Subcutaneous abdominal adipose tissue (tissue), 5 donors: ENCODE measurements at regions not wholly inside any gene's neighbourhood (a gene's known extent, or its start where the extent isn't known, plus 50 kb on each side); places are given as distances from the start of the nearest gene placed in this dataset.
"Not testable (repeated sequence)": the region's sequence is repeated elsewhere in the genome, so short reads cannot be mapped to it uniquely, and the experiment has no call there.

ENCODE experiments used
- H3K27ac ChIP-seq: one replicate; pipeline ENCODE4 v1.7.0; 2013; ENCODE audit warnings: low read depth, mild to moderate bottlenecking, inconsistent platforms, low read length, moderate library complexity
- H3K27me3 ChIP-seq, 5 donors: one replicate each; pipeline ENCODE4 v1.7.0; 2013; ENCODE audit warnings: low read length in 5 of 5, inconsistent platforms in 1 of 5; ENCODE audit not compliant: control insufficient read depth in 5 of 5, insufficient read depth in 4 of 5
- H3K36me3 ChIP-seq, 5 donors: one replicate each; pipeline ENCODE4 v1.7.0; 2013; ENCODE audit warnings: low read length in 5 of 5; ENCODE audit not compliant: control insufficient read depth in 5 of 5, insufficient read depth in 5 of 5
- H3K4me1 ChIP-seq, 5 donors: one replicate each; pipeline ENCODE4 v1.7.0; 2013; ENCODE audit warnings: low read length in 5 of 5, mild to moderate bottlenecking in 3 of 5, moderate library complexity in 1 of 5; ENCODE audit not compliant: control insufficient read depth in 5 of 5, insufficient read depth in 5 of 5
- H3K4me3 ChIP-seq, 5 donors: one replicate each; pipeline ENCODE4 v1.7.0; 2013; ENCODE audit warnings: low read length in 5 of 5, low read depth in 1 of 5
- H3K9ac ChIP-seq, 5 donors: one replicate each; pipeline ENCODE4 v1.7.0; 2013; ENCODE audit warnings: low read length in 5 of 5, mild to moderate bottlenecking in 4 of 5, moderate library complexity in 3 of 5
- H3K9me3 ChIP-seq, 5 donors: one replicate each; pipeline ENCODE4 v1.7.0; 2013; ENCODE audit warnings: low read length in 5 of 5; ENCODE audit not compliant: control insufficient read depth in 5 of 5
- donor health status: healthy.
- donor health status: healthy.
- donor health status: healthy.
- donor health status: healthy.
- donor health status: healthy.

DNA sequence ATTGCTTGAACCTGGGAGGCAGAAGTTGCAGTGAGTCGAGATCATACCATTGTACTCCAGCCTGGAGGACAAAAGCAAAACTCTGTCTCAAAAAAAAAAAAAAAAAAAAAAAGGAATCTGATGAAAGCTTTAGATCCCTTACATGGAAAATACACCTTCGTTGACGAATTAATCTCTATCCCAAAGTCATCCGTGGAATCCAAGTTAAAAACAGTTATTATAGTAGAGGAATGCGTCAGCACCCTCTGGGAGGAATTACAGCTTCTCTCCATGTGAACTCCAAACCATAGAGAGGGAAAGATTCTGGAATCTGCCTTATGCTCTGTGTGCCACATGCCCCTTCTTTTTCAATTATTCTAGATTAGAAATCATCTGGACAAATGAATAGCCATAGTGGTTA lies 192.3 kb upstream of the C2CD4B start:
- H3K9me3 ChIP-seq: no peaks in the 10 kb centered on the region
- H3K27ac ChIP-seq: no peak overlapping the region
- no peaks in the 10 kb centered on the region for H3K27me3 ChIP-seq
- H3K36me3 ChIP-seq: no peaks in the 10 kb centered on the region
- peaks cover 0 to 12% (median 0%) of the 10 kb centered on the region in 5 donors for H3K4me1 ChIP-seq
- H3K4me3 ChIP-seq: no peak overlapping the region
- H3K9ac ChIP-seq: no peak overlapping the region

DNA sequence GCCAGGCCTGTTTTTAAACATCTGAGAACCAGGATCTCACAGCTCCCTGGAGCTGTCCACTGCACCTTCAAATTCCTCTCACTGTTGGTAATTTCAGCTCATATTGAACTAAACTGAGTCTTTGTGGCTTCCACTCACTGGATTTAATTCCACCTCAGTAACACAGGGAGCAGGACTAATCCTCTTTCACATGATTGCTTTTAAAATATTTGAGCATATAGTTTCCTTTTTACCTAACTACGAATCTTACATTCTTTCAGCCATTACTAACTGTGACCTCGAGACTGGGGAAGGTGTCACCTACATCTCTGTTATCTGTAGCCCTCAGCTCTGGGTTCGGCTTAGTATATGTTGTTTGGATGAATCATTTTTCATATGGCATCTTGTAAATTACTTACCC lies 194.3 kb upstream of the C2CD4B start:
- H3K9ac ChIP-seq: no peak overlapping the region
- no peak overlapping the region for H3K27ac ChIP-seq
- H3K4me1 ChIP-seq: peaks cover 0 to 17% (median 0%) of the 10 kb centered on the region in 5 donors
- no peaks in the 10 kb centered on the region for H3K27me3 ChIP-seq
- H3K4me3 ChIP-seq: no peak overlapping the region
- H3K9me3 ChIP-seq: no peaks in the 10 kb centered on the region
- H3K36me3 ChIP-seq: no peaks in the 10 kb centered on the region

DNA sequence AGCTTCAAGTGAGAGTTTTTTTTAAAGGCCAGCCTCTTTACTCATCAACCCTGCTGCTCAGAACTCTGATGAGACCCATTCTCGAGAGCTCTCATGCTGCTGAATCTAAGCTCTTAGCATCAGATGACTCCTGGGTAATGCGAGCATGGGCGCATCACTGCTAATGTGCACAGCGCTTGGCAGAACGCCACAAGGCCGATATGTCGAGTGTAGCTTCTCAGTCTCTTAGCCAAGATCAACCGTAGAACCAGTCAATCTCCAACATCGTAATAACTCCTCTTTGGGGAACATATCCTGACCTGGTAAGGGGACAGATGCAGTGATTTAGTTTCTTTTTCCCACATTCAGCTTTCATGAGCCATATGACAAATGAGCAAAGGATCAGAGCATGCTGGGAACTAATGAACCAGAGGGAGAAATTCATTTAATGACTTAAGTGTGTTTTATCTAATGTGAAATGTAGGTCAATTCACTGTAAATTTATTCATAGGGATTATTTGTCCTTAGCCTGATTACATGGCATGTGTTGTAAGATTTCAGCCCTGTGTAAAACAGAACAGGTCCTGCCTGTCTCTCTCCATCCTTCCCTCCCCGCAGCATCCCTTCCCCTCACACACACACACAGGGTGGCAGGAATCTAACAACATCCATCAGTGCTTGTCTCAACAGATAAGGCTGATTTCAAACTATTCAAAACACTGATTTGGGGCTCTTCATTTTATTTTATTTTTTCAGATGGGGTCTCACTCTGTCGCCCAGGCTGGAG lies 195.4 kb upstream of the C2CD4B start:
- H3K27me3 ChIP-seq: no peaks in the 10 kb centered on the region
- no peaks in the 10 kb centered on the region for H3K9me3 ChIP-seq
- H3K4me3 ChIP-seq: no peak overlapping the region
- H3K4me1 ChIP-seq: peaks cover 0 to 17% (median 0%) of the 10 kb centered on the region in 5 donors
- no peak overlapping the region for H3K9ac ChIP-seq
- no peak overlapping the region for H3K27ac ChIP-seq
- H3K36me3 ChIP-seq: no peaks in the 10 kb centered on the region

DNA sequence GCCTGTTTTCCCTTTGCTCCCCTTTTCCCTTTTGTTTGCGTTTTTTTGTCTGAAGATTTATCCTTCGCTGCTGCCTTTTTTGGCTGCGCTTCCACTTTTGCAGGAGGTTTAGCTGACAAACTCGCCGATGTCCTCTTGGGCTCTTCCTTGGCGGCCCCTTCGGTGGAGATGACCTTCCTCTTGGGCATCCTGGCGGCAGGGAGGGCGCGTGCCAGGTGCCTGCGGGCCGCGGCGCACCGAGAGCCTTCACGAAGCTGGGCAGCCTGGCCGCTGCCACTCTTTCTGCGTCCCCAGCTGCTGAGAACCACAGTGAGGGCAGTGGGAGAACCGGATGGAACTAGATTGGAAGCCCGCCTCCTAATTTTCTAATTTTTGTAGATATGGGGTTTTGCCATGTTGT lies 197.1 kb upstream of the C2CD4B start:
- Histone ChIP-seq H3K9me3 (no peaks in the 10 kb centered on the region), H3K27ac (no peak overlapping the region)

DNA sequence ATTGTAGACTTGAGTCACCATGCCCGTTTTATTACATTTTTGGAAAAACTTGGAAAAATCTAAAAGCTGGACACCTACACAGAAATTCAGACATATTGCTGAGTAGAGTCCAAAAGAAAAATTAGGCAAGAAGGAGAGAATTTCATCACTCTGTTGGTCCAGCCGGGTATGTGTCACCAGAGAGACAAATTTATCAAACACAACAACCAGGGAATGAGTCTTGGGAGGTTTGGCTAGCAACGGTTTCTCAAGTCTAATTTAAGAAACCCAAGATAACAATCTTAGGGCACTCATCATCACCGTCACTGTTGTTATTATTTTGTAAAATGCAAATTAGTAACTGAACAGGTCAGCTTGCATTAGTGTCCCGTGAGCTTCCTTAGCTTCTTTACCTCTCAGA lies 197.5 kb upstream of the C2CD4B start:
- peaks cover 0 to 10% (median 0%) of the 10 kb centered on the region in 5 donors for H3K4me1 ChIP-seq
- no peak overlapping the region for H3K9ac ChIP-seq
- H3K27me3 ChIP-seq: no peaks in the 10 kb centered on the region
- no peak overlapping the region for H3K27ac ChIP-seq
- no peaks in the 10 kb centered on the region for H3K9me3 ChIP-seq
- H3K4me3 ChIP-seq: no peak overlapping the region
- H3K36me3 ChIP-seq: no peaks in the 10 kb centered on the region

More for the DNA sequence above, 197.1 kb upstream of the C2CD4B start:
- H3K27me3 ChIP-seq: no peaks in the 10 kb centered on the region
- no peaks in the 10 kb centered on the region for H3K36me3 ChIP-seq
- H3K4me3 ChIP-seq: no peak overlapping the region
- H3K9ac ChIP-seq: no peak overlapping the region
- H3K4me1 ChIP-seq: peaks cover 0 to 10% (median 0%) of the 10 kb centered on the region in 5 donors

DNA sequence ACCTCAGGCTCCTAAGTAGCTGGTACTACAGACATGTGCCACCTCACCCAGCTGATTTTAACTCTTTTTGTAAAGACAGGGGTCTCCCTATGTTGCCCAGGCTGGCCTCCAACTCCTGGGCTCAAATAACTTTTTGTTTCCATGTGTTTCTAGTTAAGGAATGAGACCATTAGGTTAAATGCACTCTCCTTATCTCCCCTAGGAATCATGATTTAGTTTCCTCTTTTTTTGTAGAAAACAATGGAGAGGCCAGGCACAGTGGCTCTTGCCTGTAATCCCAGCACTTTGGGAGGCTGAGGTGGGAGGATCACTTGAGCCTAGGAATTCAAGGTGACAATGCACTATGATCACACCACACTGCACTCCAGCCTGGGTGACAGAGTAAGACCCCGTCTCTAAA lies 198.8 kb upstream of the C2CD4B start:
- Histone ChIP-seq H3K36me3 (no peaks in the 10 kb centered on the region), H3K4me3 (no peak overlapping the region), H3K27me3 (no peaks in the 10 kb centered on the region), H3K4me1 (peaks cover 0 to 10% (median 0%) of the 10 kb centered on the region in 5 donors), H3K9ac (no peak overlapping the region), H3K9me3 (no peaks in the 10 kb centered on the region), H3K27ac (no peak overlapping the region)

DNA sequence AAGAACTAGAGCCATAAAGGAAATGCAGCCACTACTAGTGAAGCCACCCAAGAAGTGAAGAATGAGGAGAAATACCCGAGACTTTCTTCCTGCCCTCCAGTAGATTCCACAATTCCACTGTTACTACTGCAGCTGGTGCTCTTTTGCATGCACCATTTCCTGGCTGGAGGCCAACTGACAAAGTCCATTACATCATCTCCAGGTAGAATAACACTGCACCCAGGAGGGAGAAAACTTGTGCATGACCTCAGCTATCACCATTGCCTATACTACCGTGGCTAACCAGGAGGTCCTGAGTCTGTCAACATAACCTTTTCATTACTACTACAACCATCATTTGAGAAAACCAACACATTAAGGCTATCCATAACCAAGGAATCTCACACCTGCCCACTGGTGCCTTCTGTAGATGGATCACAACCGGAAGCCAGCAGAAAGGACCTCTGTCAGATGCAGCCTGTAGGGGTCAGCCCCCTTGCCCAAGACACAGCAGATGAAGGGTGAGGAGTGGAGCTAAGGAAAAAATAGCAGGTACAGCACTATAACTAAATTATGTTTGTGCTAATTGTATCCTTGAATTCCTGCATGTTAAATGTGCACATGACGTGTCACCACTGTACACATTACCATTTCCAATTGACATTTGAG lies 200.8 kb upstream of the C2CD4B start:
- H3K27ac ChIP-seq: no peak overlapping the region
- no peaks in the 10 kb centered on the region for H3K36me3 ChIP-seq
- no peaks in the 10 kb centered on the region for H3K27me3 ChIP-seq
- H3K4me3 ChIP-seq: no peak overlapping the region
- H3K9me3 ChIP-seq: no peaks in the 10 kb centered on the region
- peaks cover 0 to 19% (median 3%) of the 10 kb centered on the region in 5 donors for H3K4me1 ChIP-seq
- no peak overlapping the region for H3K9ac ChIP-seq

DNA sequence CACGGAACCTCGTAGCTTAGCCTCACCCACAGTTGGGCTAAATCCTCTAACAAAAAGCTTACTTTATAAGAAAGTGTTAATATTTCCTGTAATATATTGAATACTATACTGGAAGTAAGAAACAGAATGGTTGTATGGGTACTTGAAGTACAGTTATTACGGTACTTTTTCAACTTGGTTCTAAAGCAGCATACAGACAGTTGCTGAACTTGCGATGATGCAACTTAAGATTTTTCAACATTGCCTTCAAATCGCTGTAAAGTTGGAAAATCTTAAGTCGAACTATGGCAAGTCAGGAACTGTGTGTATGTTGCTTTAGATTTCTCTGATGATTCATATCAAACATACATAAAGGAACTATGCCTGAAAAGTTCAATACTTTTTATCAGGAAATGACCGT lies 204.4 kb upstream of the C2CD4B start:
- Histone ChIP-seq H3K9me3 (no peaks in the 10 kb centered on the region), H3K36me3 (no peaks in the 10 kb centered on the region), H3K27ac (no peak overlapping the region), H3K4me1 (peaks cover 0 to 9% (median 0%) of the 10 kb centered on the region in 5 donors), H3K4me3 (no peak overlapping the region), H3K9ac (no peak overlapping the region), H3K27me3 (no peaks in the 10 kb centered on the region)

DNA sequence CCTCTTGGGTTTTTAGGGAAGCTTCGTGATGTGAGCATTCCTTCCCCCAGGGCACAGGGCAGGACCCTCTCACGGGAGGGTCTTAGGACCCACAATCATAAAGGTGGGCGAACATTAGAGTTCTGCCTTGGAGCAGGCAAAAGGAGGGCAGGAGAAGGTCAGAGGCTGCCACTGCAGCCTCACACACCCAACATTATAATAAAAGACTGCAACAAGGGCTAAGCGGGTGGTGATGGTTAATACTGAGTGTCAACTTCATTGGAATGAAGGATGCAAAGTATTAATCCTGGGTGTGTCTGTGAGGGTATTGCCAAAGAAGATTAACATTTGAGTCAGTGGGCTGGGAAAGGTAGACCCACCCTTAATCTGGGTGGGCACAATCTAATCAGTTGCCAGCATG lies 206.6 kb upstream of the C2CD4B start:
- H3K36me3 ChIP-seq, H3K4me3 ChIP-seq, H3K9me3 ChIP-seq, H3K27ac ChIP-seq, H3K4me1 ChIP-seq, H3K27me3 ChIP-seq, H3K9ac ChIP-seq: not testable (repeated sequence)

DNA sequence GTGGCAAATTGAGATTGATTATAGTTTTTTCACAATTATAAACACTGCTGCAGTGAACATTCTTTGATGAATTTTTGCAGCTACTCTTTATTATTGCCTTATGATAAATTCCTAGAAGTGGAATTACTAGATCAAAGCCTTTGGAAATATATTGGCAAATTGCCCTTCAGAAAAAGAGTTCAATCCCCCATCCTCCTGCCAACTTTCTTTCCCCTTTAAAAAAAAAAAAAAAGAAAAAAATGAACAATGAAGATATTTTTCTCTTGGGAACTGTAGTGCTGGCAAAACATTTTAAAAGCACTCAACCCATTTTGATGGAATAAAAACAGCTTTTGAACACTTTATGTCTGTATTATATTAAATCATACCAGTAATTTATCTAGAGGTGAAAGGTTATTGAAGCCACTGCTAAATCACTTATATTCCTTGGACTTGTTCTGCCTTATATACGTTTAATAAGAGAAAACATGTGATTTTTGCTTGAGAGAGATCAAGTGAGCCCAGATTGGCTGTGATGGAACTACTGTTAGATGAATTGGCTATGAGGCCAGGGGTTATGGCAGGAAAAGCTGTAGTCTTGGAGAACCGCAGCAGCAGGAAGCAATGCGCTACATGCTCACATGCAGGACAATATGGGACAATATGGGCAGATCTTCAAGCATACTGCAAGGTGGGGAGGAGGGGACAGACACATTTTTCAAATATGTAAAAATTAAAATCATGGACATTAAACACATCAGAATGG lies 212.8 kb upstream of the C2CD4B start:
- H3K9ac ChIP-seq: no peak overlapping the region
- H3K36me3 ChIP-seq: no peaks in the 10 kb centered on the region
- H3K9me3 ChIP-seq: no peaks in the 10 kb centered on the region
- no peak overlapping the region for H3K27ac ChIP-seq
- H3K4me1 ChIP-seq: peaks cover 0 to 21% (median 12%) of the 10 kb centered on the region in 5 donors
- no peaks in the 10 kb centered on the region for H3K27me3 ChIP-seq
- H3K4me3 ChIP-seq: no peak overlapping the region
